Osteoblast (primary cell): ENCODE measurements at regions not wholly inside any gene's neighbourhood (a gene's known extent, or its start where the extent isn't known, plus 50 kb on each side); places are given as distances from the start of the nearest gene placed in this dataset.

Experiments
- DNase-seq: peaks from one replicate; pipeline ENCODE4 v3.0.0; 2011; ENCODE audit warnings: low spot score, mixed read lengths; ENCODE audit not compliant: insufficient read length; ENCODE audit errors: missing footprints
- H2AFZ ChIP-seq: 2 replicates; pipeline ENCODE4 v1.6.0; 2011; ENCODE audit warnings: mild to moderate bottlenecking, low read length
- H3K27ac ChIP-seq: 2 replicates; pipeline ENCODE4 v1.5.1; 2011; ENCODE audit warnings: mild to moderate bottlenecking, low read depth, low read length, moderate library complexity
- H3K27me3 ChIP-seq: 2 replicates; pipeline ENCODE4 v1.6.0; 2012; ENCODE audit warnings: mild to moderate bottlenecking, control low read depth, inconsistent platforms, low read length, moderate library complexity; ENCODE audit not compliant: insufficient read depth
- H3K36me3 ChIP-seq: 2 replicates; pipeline ENCODE4 v1.5.1; 2011; ENCODE audit warnings: mild to moderate bottlenecking, low read length, control low read depth, moderate library complexity; ENCODE audit not compliant: insufficient read depth
- H3K4me1 ChIP-seq: 2 replicates; pipeline ENCODE4 v1.5.1; 2011; ENCODE audit warnings: mild to moderate bottlenecking, low read length, control low read depth, moderate library complexity; ENCODE audit not compliant: insufficient read depth
- H3K4me2 ChIP-seq: 2 replicates; pipeline ENCODE4 v1.6.0; 2011; ENCODE audit warnings: mild to moderate bottlenecking, low read length; ENCODE audit not compliant: insufficient read depth
- H3K4me3 ChIP-seq: fragments of 200-600 bp; sonication (generic); 3 replicates; pipeline ENCODE4 v1.5.1; 2012; ENCODE audit warnings: mild to moderate bottlenecking, low read length, inconsistent platforms; ENCODE audit not compliant: insufficient read depth
- H3K79me2 ChIP-seq: 2 replicates; pipeline ENCODE4 v1.6.0; 2012; ENCODE audit warnings: mild to moderate bottlenecking, low read length, control low read depth, inconsistent platforms; ENCODE audit not compliant: insufficient read depth
- H3K9me3 ChIP-seq: 2 replicates; pipeline ENCODE4 v1.5.1; 2011; ENCODE audit warnings: low read depth, low read length, control low read depth
- H4K20me1 ChIP-seq: 2 replicates; pipeline ENCODE4 v1.6.0; 2012; ENCODE audit warnings: mild to moderate bottlenecking, low read length, control low read depth; ENCODE audit not compliant: insufficient read depth
- TF ChIP-seq, protein P1 (sequence below): IDR thresholded peaks from 2 replicates; pipeline ENCODE4 v1.5.1; 2011; ENCODE audit warnings: mild to moderate bottlenecking, low read depth, low read length, moderate library complexity; ENCODE audit errors: extremely low read depth

DNA sequence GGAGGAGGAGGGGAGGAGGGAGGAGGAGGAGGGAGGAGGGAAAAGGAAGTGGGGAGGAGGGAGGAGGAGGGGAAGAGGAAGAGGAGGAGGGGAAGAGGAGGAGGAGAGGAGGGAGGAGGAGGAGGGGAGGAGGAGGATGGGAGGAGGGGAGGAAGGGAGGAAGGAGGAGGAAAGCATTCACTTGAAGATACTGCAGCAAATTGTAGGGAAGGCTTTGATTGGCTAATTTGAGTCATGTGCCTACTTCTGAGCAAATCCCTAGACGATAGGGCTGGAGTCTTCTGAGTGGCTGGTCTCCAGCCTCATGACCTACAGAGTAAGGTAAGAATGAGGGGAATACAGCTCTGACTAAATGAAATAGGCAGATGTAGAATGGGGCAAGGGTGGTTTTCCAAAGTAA is 783.2 kb upstream of the RBFOX1 start:
- no peak for DNase-seq
- no peaks in the 10 kb centered on the region for H3K4me1 ChIP-seq
- H3K36me3 ChIP-seq: no peaks in the 10 kb centered on the region
- H3K27ac ChIP-seq: no peak overlapping the region
- H3K9me3 ChIP-seq: peaks cover 3% of the 10 kb centered on the region
- TF ChIP-seq, protein P1, sequence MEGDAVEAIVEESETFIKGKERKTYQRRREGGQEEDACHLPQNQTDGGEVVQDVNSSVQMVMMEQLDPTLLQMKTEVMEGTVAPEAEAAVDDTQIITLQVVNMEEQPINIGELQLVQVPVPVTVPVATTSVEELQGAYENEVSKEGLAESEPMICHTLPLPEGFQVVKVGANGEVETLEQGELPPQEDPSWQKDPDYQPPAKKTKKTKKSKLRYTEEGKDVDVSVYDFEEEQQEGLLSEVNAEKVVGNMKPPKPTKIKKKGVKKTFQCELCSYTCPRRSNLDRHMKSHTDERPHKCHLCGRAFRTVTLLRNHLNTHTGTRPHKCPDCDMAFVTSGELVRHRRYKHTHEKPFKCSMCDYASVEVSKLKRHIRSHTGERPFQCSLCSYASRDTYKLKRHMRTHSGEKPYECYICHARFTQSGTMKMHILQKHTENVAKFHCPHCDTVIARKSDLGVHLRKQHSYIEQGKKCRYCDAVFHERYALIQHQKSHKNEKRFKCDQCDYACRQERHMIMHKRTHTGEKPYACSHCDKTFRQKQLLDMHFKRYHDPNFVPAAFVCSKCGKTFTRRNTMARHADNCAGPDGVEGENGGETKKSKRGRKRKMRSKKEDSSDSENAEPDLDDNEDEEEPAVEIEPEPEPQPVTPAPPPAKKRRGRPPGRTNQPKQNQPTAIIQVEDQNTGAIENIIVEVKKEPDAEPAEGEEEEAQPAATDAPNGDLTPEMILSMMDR: no peak
- H3K27me3 ChIP-seq: no peaks in the 10 kb centered on the region
- H4K20me1 ChIP-seq: no peaks in the 10 kb centered on the region
- no peak overlapping the region for H3K4me3 ChIP-seq
- no peak overlapping the region for H3K4me2 ChIP-seq
- H2AFZ ChIP-seq: no peak overlapping the region
- H3K79me2 ChIP-seq: no peaks in the 10 kb centered on the region

DNA sequence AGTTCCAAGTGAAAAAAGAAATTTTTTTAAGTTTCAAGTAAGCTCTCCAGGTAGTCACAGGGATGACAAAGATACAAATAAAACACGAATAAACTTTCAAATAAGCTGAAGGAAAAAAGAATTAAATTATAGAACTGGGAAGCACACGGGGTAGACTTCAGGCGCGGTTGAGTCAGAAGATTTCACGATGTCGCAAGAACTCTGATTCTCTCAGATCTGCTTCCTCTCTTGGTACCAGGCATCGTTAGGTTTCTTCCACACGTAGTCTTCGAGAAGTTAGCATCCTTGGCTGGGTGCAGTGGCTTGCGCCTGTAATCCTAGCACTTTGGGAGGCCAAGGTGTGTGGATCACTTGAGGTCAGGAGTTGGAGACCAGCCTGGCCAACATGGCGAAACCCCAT is 784.1 kb upstream of the RBFOX1 start:
- no peaks in the 10 kb centered on the region for H3K4me1 ChIP-seq
- H2AFZ ChIP-seq: no peak overlapping the region
- TF ChIP-seq, protein P1: no peak
- DNase-seq: no peak
- no peaks in the 10 kb centered on the region for H3K27me3 ChIP-seq
- H3K79me2 ChIP-seq: no peaks in the 10 kb centered on the region
- no peak overlapping the region for H3K4me3 ChIP-seq
- no peak overlapping the region for H3K27ac ChIP-seq
- H3K9me3 ChIP-seq: peaks cover 3% of the 10 kb centered on the region
- H4K20me1 ChIP-seq: no peaks in the 10 kb centered on the region
- H3K36me3 ChIP-seq: no peaks in the 10 kb centered on the region
- no peak overlapping the region for H3K4me2 ChIP-seq

DNA sequence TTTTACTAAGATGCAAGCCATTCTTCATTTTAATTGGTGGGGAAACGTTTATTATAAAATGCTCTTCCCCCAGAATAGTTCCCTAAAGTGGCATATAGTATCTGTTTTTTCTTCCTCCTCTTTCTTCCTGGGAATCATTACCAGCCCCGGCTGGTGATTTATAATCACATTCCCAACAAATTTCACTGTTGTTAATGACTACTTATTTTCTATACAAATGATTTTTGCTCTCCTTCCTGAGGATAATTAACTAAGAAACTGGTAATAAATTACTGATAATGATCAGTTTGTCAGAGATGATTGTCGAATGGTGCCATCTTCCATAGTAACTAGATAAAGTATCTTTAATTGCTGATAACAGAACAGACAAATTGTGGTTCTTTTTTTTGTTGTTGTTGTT is 785.5 kb upstream of the RBFOX1 start:
- TF ChIP-seq, protein P1: no peak
- Histone ChIP-seq H3K4me1 (no peaks in the 10 kb centered on the region), H3K27me3 (no peaks in the 10 kb centered on the region), H3K4me2 (no peak overlapping the region), H4K20me1 (no peaks in the 10 kb centered on the region), H3K27ac (no peak overlapping the region), H3K9me3 (no peaks in the 10 kb centered on the region), H3K36me3 (no peaks in the 10 kb centered on the region), H2AFZ (no peak overlapping the region), H3K4me3 (no peak overlapping the region), H3K79me2 (no peaks in the 10 kb centered on the region)
- no peak for DNase-seq

DNA sequence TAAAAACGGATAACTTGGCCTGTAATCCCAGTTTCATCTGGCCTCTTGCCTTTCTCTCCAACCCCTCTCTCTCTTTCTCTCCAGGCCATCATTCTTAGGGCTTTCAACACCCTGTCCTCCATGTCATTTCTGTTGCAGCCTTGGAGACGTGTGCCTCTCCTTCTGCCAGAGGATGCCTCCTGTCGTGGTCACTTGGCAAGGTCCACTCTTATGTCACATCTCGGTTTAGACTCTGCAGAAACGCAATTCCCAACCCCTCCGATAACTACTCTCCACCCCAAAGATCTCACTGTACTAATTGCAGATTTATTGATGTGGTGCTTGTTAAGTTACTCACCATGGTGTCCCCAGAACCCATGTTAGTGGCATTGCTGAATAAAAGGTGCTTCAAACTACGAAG is 787.3 kb upstream of the RBFOX1 start:
- no peak overlapping the region for H3K4me2 ChIP-seq
- H3K9me3 ChIP-seq: no peaks in the 10 kb centered on the region
- TF ChIP-seq, protein P1: no peak
- no peaks in the 10 kb centered on the region for H3K36me3 ChIP-seq
- H3K27me3 ChIP-seq: no peaks in the 10 kb centered on the region
- no peak for DNase-seq
- H4K20me1 ChIP-seq: no peaks in the 10 kb centered on the region
- no peaks in the 10 kb centered on the region for H3K79me2 ChIP-seq
- H3K4me3 ChIP-seq: no peak overlapping the region
- H2AFZ ChIP-seq: no peak overlapping the region
- no peaks in the 10 kb centered on the region for H3K4me1 ChIP-seq
- no peak overlapping the region for H3K27ac ChIP-seq
